ENCODE measurements at regions not wholly inside any gene's neighbourhood (a gene's known extent, or its start where the extent isn't known, plus 50 kb on each side); places are given as distances from the start of the nearest gene placed in this dataset.

DNA sequence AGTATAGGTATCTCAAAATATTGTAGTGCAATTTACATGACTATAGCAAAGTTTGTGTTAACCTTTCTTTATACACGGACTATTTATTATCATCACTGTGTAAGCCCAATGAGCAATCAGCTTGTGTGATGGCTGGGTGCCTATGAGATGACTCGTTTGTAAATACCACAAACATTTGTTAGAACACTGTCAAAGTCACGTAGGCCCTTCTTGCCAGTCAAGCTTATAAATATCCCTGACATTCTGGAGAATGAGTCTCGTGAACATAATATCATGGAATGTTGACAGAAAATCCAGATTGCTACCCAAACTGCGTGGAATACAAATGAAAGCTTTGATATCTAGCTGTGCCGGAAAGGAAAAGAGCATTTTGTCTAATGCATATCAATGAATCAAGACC, 648.3 kb upstream of the MDGA2 start:
- TF ChIP-seq, protein P1, sequence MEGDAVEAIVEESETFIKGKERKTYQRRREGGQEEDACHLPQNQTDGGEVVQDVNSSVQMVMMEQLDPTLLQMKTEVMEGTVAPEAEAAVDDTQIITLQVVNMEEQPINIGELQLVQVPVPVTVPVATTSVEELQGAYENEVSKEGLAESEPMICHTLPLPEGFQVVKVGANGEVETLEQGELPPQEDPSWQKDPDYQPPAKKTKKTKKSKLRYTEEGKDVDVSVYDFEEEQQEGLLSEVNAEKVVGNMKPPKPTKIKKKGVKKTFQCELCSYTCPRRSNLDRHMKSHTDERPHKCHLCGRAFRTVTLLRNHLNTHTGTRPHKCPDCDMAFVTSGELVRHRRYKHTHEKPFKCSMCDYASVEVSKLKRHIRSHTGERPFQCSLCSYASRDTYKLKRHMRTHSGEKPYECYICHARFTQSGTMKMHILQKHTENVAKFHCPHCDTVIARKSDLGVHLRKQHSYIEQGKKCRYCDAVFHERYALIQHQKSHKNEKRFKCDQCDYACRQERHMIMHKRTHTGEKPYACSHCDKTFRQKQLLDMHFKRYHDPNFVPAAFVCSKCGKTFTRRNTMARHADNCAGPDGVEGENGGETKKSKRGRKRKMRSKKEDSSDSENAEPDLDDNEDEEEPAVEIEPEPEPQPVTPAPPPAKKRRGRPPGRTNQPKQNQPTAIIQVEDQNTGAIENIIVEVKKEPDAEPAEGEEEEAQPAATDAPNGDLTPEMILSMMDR (IDR thresholded peaks at IDR 0.05), result no peak
- TF ChIP-seq POLR2A (IDR thresholded peaks at IDR 0.05) (no peak), EP300 (IDR thresholded peaks at IDR 0.05) (no peak), POLR2AphosphoS5 (IDR thresholded peaks at IDR 0.05) (no peak)

Measured in upper lobe of left lung (tissue), 4 donors.